ENCODE measurements at regions not wholly inside any gene's neighbourhood (a gene's known extent, or its start where the extent isn't known, plus 50 kb on each side); places are given as distances from the start of the nearest gene placed in this dataset.
"Not testable (repeated sequence)": the region's sequence is repeated elsewhere in the genome, so short reads cannot be mapped to it uniquely, and the experiment has no call there.

GRCh38 chr7:156511426-156511825 lies 129.1 kb upstream of the RNF32 start:
- FAIRE-seq = no peak

DNA sequence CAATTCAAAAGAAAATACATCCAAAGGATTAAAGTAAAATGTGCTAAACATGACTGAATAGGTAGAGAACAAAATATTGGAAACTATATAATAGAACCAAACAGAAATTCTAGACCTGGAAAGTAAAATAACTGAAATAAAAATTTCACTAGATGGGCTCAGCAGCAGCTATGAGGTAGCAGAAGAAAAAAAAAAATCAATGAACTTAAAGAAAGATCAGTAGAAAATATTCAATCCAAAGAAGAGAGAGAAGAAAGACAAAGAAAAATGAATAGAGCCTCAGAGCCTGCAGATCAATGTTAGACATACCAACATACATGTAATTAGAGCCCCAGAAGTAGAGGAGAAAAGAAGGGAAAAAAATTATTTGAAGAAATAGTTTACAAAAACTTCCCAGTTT lies 129.6 kb upstream of the RNF32 start:
- FAIRE-seq = no peak

DNA sequence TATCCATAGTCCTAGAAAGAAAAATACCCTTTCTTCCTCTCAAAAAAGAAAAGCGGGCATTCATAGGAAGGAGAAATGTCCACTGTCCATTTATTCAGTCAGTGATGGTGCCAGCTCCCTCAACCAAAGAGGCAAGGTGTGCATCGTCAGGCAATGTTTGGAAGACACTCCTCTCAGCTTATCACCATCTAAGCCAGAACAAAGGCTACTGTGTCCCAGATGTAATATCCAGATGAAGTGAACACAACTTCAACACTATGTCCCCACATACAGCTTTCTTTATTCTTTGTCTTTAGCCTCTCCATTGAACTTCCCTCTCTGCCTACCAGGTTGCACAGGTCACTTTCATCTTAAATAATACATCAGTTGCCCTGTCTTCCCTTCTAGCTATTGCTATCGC lies 131.4 kb upstream of the RNF32 start:
- FAIRE-seq = no peak

DNA sequence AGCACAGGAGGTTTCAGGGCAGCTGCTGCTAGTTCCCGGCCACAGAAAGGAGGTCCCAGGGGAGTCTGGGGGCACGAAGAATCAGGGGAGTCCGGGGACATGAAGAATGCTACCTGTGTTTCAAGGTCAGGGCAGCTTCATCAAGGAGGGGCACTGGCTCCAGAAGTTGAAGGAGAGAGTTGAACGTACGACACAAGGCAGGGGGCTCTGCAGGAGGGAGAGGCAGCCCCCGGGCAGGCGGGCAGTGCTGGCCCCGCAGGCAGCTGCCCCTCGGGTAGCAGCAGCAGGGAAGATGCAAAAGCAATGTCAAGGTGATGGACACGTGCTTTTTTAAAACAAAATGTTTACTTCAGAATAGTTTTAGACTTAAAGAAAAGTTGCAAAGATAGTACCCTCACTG lies 134.7 kb upstream of the RNF32 start:
- no peak for FAIRE-seq

DNA sequence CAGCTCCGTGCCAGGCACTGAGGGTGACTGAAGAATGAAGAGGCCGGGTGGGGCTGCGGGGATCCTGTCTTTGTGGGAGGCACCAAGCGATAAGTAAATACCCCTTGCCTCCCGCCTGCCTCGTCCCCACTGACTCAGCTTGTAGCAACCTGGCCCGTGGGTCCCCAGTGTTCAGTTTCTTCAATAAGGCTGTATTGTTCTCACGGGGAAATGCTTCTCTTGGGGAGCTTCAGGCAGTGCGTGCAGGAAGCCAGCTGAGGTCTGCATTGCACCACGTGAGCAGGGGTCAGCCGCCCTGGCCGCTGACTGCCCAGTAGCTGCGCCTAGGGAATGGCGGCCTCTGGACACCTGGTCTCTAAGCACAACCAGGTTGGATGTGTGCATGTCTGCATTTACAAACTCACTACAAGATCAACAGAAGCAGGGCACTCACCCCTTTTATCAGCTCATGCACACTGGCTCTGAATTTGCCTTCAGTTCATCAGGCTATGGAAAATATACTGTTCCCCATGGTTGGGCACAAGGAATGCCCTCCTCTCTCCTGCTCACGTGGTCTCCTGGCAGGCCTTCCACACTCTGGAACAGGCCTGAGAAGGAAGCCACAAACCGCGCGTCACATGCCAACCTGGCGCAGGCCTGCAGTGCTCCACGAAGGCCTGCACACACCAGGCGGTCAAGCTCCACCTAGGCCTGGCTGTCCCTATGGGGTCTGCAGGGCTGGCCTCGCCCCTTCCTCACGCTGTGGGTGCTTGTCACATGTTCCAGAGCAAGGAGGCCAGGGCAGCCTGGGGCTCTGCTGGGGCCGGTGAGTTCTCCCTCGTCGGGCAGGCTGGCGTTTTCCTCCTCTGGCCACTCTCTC lies 135.7 kb upstream of the RNF32 start:
- no peak for FAIRE-seq

- FAIRE-seq = no peak
These were observed 136.6 kb upstream of the RNF32 start for GRCh38 chr7:156504006-156504405.

- FAIRE-seq = no peak
These were observed 137.4 kb upstream of the RNF32 start for GRCh38 chr7:156503196-156503595.

- not testable (repeated sequence) for FAIRE-seq
These were observed 138.8 kb upstream of the RNF32 start for GRCh38 chr7:156501815-156502214.

- FAIRE-seq = no peak
These were observed 141.2 kb upstream of the RNF32 start for GRCh38 chr7:156499247-156499881.

DNA sequence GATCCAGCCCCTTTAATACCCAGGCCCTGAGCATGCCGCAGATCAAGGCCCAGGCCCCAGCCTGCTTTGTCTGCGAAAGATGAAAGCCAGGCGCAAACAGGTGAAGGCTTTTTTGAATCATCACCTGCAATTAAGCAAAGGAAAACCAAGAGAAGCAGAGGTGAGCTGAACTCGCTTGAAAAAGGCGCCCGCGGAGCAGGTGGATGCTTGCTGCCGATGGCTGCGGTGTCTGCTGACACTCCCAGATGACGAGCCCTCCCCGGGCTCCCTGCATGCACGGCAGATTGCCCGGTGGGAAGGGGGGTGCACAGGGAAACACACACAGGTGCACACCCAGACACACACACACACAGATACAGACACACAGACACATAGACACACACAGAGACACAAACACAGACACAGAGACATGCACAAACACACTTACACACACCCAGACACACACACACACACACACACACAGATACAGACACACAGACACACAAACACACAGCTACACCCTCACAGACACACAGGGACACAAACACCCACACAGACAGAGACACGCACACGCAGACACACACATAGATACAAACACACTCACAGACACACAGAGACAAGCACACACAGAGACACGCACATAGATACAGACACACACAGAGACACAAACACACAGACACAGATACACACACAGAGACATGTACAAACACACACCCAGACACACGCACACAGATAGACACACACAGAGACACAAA lies 142.6 kb upstream of the RNF32 start:
- FAIRE-seq = no peak

DNA sequence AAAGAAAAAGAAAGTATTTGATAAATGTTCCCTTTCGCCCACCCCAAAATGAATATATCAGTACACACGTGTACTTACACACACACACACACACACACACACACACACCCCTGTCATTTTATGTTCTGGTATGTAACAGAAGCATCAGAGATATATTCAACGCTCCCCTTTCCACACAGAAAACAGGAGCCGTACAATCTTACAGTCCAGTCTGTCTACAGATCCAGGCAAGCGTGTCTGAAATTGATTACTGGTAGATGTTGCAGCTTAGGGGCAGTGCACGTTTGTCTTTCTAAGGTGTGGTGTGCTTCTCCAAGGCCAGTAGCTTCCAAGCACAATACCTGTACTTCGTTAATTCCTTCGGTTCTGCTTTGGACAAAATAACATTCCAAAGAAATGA lies 143.7 kb upstream of the RNF32 start:
- FAIRE-seq = no peak

DNA sequence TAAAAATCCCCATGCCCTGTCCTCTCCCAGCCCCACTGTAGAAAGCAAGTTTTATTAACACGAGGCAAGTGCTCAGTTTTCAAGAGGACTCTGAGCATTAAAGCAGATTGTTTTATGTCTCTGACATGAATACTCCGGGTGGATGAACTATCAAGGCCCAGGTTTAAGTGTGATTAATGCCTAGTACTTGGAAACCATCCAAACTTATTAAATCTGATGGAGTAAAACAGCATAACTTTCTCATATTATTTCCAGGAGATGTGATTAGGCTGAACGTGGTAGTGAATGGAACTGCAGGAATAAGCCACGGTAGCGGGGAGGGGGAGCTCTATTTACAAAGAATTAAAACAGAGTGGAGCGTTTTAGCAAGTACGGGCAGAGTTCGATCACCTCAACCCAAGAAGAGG lies 144.2 kb upstream of the RNF32 start:
- FAIRE-seq = no peak

DNA sequence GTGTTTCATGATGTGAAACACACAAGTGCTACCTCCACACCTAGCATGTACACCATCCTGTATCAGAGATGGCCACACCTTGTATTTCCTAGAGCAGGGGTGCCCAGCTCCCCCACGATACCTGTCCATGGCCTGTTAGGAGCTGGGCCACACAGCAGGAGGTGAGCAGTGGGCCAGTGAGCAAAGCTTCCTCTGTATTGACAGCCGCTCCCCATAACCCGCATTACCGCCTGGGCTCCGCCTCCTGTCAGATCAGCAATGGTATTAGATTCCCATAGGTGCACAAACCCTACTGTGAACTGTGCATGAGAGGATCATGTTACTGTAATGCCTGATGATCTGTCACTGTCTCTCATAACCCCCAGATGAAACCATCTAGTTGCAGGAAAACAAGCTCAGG lies 145.6 kb upstream of the RNF32 start:
- FAIRE-seq = no peak

DNA sequence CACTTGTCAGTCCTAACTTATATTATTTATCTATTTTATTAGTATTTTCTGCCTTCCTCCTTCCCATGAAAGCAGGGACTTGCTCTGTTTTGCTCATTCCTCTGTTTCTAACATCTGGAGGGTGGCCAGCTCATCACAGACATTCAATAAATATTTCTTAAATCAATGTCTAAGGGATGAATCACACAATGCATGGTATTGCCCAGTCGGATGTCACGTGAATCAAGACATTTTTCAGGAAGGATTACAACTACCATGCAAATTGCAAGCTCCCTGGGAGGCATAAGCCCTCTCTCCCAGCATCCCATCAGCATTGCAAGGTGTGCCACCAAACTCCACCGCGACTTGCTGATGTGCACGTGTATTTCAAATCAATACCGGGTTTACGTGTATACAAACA lies 146.6 kb upstream of the RNF32 start:
- no peak for FAIRE-seq

- no peak for FAIRE-seq
These were observed 148.4 kb upstream of the RNF32 start for GRCh38 chr7:156492170-156492569.

GRCh38 chr7:156491435-156491834 lies 149.1 kb upstream of the RNF32 start:
- FAIRE-seq = no peak

DNA sequence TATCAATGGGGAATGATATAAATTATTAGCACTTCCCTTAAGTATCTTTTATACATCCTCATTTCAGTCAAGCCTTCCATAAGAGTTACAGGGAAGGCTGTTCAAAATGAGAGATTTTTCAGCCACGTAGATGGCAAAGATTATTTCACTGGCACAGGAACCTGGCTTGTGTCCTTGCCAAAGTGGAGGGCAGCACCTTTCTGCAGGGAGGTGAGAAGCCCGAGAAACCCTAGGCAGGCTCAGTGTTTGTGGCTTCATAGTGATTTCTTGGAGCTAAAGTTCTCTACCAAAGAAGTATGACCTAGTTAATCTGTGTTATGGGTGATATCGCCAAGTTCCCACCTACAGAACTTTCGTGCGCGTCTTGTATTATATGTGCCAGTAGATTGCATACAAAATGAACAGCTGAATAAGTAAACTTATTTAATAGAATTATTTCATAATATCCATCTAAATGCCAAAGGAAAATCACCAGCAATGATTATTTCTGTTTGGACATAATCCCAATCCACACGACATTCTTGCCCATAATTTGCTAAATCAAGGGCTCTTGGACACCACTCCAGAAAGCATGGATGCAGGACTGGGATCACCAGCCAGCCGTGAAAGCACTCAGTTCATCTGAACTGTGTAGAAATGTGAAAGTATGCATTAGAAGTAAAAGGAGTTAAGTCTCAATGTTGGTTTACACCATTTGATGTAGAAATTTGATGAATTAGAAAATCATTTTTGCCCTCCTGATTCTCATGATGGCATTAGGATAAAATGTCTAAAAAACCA lies 150.4 kb upstream of the RNF32 start:
- FAIRE-seq = no peak

DNA sequence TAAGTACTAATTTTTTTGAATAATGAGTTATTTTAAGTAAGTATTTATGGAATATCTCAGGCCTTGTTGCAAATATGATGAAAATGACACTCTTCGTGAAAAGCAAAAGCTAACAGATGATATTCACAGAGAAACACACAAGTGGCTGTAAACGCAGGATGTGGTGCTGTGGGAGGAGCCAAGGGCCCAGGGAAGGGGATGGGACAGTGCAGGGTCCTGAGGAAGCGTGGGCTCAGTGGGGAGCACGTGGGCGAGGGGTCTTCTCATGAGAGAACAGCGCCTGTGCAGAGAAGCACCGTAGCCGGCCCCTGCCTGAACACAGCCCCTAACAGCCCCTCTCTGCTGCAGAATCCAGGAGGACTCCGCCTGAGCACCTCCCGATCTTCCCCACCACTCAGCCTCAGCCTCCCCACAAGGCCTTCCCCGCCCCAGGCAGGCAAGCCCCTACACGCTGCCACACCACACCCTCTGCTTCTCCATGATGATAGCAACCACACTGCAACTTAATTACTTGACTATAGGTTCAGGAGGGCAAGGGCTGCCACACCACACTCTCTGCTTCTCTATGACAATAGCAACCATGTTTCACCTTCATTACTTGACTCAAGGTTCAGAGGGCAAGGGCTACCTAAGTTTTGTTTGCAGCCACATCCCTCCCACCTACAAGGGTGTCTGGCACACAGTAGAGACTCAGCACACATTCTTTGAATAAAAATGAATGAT lies 152.6 kb upstream of the RNF32 start:
- no peak for FAIRE-seq

GRCh38 chr7:156480671-156481070 lies 159.9 kb upstream of the RNF32 start:
- no peak for FAIRE-seq

GRCh38 chr7:156479596-156479995 lies 161.0 kb upstream of the RNF32 start:
- FAIRE-seq = no peak

DNA sequence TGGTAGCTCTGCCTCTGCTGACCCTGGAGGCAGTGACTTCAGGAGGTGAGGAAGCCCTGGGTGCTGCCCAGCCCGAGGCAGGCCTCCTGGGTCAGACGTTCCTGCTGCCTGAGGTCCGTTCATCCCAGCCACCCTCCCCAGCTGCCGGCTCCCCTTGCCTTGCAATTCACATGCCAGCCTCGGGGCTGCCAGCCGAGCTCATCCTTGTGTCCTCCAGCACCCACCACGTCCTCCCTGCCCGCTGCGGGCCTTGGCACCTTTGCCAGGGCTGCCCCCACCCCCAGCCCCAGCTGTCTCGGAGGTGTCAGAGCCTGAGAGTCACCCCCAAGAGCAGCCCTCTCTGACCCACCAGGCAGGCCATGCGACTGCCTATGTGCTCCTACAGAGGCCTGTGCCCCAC lies 162.1 kb upstream of the RNF32 start:
- no peak for FAIRE-seq

- FAIRE-seq = no peak
These were observed 164.9 kb upstream of the RNF32 start for GRCh38 chr7:156475666-156476065.

All from TTC549 (cell line).